NCI-H510A treated with DMSO at 0.1 percent for 48 hours (cell line): ENCODE measurements at regions not wholly inside any gene's neighbourhood (a gene's known extent, or its start where the extent isn't known, plus 50 kb on each side); places are given as distances from the start of the nearest gene placed in this dataset.

Experiments used
- DNase-seq: peaks from one replicate; lab custom pipeline; 2025; lab: John Stamatoyannopoulos, UW

DNA sequence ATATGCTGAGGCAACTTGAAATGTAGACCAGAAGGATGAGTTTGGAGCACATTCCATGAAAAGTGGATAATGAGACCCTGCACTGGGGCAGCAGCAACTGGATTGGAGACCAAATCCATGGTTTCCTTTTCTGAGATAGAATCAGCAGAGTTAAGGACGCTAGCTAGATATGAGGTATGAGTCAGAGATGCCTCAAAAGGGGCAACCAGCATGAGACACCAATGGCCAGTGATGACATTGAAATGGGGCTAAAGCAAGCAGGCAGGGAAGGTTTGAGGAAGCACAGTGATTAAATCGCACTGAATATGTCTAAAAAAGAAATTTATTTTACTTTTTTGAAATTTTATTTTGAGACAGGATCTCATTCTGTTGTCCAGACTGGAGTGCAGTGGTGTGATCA, 802.4 kb downstream of the TFAP2A start:
- no peak for DNase-seq

DNA sequence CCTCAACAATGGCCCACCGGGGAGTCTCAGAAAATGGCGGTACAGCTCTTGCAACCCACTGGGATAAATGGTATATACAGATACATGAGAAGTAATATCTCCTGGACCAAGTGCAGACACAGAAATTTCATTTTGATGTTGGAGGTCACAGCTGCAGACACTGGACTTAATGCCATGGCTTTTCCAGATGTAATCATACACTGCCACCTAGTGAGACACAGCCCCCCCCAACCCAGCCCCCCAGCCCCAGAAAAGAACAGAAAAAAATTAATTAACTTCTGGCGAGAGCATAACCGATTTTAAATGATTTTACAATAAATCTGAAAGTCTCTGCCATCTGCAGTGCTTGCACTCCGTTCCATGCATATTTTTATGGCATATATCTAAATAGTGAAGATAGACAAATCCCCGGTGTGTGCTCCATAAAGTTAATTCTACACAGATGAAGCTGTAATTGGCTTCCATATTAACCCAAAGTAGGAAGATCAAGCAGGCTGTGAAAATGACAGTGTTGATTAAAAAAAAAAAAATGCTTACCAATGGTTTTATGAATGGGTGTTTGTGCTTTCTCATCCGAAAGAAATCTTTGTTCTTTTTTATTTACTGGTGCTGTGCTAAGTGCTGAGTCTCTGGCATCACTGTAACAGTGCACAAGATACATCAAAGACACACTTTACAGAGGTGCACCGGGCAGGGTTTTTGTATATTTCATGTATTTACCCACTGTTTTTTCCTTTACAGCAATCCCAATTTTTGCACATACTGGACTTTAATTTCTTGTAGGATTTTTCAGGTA, 804.1 kb downstream of the TFAP2A start:
- DNase-seq: no peak

DNA sequence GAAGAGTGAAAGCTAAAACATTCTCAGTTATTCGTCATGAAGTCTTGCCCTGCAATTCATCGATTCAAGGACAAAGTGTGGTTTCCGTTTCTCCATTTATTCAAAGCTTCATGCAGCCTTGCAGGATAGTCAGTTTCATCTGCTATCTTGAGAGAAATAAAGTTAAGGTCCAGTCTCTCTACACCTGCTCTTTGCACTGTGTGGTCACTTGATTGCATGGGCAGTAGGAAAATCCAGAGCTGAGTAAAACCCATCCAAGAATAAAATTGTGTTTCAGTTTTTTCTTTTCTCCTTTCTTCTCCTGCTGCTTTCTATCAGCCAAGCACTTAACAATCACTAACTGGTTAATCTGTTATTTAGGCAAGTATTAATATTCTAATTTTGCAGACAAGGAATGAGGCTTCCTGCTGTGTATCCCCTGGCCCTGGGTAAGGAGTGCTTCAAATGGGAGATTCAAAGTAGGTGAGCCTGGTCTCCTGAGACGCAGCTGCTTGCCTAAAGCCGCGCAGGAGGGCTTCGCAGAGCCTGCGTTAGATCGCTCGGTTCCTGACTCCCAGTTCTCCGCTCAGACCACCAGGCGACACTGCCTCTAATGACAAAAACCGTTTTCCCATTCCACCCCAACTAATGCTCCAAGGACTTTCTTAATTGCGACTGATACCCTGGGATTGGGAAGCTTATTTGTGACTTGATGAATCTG, 808.3 kb downstream of the TFAP2A start:
- DNase-seq: no peak

DNA sequence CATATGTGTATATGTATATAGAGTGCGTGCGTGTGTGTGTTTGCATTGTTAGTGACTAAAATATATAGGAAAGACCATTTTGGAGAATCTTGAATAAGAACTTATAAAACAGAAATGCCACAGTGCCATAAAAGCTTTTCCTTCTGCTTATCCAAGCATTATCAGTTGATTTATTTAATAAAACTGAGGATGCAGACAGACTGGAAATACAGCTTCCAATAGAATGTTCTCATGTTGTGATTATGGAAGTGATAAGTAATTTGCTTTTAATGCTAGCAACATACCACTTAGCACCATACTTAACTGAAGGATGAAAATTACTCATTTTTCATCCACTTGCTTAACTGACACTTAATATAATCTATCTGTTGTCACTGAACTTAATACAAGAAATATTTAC, 820.1 kb downstream of the TFAP2A start:
- no peak for DNase-seq

DNA sequence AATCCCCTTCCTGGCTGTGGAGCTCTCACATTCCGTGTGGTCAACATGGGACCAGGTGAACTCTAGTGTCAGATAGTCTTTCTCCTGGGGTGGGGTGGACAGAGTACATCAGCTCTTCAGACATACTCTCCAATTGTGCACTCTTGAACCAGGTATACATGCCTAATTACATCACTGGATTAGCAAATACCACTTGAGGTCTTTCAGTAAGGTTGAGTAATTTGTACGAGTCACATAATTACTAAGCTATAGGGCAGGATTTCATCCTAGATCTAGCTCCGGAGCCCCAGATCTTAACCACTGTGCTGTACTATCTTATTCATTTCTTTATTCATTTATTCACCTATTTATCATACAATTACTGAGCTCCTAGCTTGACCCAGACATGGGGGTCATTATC, 821.3 kb downstream of the TFAP2A start:
- no peak for DNase-seq

DNA sequence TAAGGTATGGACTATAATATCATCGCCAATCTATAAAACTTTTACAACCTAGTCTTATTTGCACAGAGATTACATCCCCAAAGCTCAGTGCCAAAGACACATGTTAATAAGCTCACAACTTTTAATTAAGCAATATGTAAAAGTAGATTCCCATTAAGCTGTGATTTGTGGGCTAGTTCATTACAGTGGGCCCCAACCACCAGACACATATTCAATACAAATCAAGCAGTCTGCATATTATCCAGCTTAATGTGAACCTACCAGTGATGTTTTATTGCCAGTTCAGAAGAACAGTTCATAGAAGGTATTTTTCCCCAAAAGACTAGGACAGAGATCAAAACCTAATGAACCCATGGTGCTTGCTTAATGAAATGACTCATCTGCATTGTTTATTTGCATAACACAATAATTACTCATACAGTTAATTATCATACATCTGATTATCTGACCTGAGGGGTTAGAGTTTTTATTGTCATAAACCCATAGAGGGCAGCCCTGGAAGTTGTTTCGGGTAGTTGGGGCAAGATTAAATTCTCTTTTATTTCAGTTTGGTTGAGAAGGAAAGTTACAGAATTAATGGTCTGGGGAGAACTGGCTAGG, 831.0 kb downstream of the TFAP2A start:
- DNase-seq: no peak

DNA sequence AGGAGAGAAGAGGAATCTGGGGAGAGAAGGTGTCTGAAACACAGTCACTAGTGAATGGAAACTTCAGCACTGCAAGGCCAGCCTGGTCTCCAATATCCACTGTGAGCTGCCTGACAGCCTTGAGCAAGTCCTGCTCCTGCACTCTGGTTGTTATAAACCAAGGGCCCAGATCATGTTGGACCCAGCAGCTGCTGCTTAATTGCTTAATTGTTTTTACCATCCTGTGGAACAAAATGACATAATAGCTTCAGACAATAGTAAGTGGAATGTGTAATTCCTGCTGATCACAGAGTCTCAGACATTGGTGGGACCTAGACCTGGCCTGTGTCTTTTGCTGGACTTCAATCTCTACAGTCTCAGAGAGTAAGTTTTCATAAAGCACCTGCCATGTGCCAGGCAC, 833.7 kb downstream of the TFAP2A start:
- DNase-seq: no peak

DNA sequence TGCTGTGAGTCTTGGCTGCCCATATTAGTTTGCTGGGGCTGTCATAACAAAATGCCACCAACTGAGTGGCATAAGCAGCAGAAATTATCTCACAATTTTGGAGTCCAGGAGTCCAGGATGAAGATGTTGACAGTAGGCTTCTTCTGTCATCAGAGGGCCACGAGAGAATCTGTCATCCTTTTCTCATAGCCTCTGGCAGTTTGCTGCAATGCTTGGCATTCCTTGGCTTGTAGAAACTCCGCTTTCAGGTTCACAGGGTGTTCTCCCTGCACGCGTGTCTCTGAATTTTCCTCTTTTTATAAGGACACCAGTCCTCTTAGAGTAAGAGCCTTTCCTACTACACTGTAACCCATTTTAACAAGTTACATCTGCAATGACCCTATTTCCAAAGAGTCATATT, 838.4 kb downstream of the TFAP2A start:
- no peak for DNase-seq

DNA sequence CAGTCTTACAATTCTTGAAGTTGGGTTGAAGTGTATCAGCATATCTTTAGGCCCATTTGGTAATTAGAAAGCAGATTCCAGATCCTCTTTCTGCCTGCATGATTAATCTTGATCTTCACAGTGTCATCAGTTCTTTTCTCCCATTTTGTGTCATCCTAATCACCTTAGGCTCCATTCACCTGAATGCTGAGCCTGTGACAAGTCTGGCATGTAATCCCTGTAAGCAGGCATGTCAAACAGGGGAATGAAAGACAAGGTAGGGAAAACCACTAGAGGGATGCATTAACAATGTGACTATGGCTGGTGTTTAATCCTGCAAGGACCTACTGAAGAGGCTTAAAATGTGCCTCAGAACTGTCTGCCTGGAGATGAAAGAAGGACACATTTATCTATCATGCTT, 848.8 kb downstream of the TFAP2A start:
- no peak for DNase-seq

DNA sequence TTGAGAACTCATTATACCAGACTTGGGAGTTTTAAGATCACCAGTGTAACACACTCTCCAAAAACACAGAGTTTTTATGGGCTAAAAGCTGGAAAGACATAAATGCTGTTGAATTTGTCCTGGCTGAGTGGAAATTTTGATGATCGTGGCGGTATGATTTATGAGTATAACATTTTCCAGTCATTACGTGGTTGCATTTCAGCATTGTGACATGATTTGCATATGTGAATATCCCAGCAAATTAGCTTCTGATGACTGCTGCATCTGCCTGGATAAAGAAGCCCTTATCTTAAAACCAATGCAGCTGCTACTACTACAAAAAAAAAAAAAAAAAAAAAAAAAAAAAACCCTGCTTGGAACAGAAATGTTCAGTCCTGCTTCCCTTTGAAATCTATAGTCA, 850.9 kb downstream of the TFAP2A start:
- no peak for DNase-seq

DNA sequence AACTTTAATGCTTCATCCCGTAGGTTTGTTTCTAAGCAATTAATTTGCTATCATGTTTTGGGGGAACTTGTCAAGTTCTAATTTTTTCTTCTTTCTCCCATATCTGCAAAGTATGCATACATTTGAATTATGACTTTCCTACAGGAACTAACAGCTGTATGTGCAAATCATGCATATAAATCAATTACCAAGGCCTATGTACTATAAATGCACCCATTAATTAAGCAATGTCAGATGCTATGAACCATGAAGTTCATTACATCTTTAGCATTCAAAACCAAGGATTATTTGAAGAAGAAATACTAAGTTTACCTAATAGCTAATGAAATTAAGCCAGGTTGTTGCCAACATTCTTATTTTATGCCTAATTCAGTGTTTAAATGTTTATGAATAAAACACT, 851.3 kb downstream of the TFAP2A start:
- DNase-seq: no peak

DNA sequence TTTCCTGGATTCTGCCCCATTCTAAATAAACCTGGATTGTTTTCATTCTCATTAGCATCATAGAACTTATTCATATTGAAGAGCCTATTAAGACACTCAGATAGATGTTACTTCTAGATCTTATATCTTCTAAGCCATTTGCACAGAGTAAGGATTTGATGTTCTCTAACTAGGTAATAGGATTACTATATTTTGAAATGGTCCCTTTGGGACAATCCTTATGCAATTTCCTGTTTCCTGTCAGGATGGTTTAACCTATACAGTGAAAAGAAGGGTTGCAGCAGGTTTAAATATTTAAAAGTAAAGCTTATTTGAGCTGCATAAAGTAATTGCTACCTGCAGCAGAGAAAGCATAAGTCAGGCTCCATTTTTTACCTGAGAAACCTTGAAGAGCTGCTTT, 860.1 kb downstream of the TFAP2A start:
- DNase-seq: no peak

DNA sequence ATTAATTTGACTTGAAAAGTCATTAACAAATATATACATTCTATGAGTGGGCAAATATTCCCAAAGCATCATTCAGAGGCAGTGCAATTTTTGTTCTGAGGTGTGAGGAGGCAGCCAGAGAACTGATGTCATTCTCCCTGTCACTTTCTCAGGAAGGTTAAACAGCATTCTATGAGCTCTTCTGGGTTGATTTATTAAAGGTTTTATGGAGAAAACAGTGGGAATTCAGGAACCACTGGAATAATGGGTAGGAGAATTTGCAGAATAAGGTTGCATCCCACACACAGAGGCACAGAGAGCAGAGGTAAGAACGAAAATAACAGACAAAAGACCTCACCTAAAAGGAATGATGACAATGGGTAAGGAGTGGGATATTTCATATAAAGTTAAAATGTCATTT, 860.6 kb downstream of the TFAP2A start:
- DNase-seq: no peak

DNA sequence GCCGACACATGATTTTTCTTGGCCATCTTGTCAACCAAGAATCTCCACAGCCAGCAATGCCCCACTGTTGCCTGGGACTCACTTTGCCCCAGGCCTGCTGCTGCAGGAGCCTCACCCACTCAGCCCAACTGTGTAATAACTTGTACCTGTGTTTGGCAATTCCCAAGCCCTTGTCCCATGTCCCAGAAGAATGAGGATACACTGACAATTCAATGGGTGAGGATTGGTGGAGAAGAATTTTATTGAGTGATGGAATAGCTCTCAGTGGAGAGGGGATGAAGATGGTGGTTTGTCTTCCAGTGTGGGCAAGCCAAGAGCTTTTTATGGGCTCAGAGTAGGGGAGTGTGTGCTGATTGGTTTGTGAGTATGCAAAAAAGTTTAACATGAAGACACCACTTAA, 861.9 kb downstream of the TFAP2A start:
- no peak for DNase-seq

DNA sequence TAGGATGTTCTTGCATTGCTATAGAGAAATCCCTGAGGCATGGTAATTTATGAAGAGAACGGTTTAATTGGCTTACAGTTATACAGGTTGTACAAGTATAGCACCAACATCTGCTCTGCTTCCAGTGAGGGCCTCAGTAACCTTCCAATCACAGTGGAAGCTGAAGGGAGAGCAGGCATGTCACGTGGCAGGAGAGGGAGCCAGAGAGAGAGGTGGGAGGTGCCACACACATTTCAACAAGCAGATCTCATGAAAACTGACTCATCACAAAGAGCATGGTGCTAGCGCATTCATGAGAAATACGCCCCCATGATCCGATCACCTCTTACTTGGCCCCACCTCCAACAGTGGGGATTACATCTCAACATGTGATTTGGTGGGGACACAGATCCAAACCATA, 871.2 kb downstream of the TFAP2A start:
- DNase-seq: no peak

DNA sequence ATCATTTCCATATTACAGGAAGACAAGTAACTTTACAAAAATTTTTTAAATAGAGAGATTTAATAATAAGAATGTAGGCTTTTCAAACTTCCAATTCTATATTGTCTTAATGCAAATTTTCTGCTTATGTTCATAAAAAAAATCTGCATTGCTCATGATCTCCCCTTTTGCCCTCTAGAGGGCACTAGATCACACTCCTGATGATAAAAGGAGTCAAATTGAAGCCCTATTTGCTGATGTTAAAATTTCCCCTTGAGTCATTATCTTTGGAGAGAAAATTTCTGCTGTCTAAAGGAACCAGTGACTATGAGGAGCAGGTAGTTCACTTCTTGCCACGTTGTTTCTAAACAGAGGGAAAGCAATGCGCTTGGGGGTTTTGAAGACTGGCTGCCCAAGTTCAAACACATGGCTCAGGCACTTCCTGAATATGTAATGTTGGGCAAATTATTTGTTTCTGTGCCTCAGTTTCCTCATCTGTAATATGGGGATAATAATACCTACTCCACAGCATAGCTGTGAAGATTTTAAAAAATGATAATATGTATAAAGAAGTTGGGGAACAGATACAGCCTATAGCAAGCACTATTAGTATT, 874.2 kb downstream of the TFAP2A start:
- peak; percentile 0 for DNase-seq

DNA sequence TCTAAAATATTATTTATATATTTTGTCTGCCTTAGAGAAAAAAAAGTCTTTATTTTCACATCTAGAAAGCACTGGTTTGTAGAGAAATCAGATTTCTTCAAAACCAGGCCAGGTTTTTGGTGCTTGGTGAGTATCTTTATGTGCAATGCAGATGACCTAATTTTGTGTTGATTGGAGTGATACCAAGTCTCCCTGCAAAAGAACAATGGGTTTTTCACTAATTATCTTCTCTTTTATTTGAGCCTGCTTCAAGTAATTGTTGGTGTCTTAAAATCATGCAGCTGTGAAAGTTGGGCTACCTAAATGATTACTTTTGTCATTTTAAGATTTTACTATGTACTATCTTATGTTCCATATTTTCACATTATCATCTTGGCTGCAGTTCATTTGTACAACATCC, 874.7 kb downstream of the TFAP2A start:
- DNase-seq: no peak

DNA sequence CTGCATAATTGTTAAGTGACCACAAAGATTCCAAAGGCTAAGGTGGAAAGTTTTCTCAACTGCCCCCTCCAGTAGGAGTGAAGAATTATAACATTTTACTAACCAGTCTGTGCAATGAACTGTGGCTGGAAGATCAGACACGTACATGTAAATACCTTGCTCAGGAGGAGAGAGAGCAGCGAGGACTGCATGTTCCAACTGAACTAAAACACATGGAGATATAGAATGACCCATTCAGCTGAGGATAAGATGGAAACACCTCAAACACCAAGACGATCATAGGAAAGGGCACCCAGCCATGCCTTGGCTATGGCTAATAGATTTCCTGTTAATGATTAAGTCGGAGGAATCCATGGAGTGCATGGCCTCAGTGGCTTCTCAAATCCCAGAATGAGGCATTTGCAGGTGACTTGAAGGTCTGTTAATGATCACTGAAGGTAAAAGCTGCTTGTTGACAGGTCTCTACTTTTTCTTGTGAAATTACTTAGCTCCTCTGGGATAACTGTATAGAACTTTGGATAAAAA, 875.6 kb downstream of the TFAP2A start:
- DNase-seq: no peak

DNA sequence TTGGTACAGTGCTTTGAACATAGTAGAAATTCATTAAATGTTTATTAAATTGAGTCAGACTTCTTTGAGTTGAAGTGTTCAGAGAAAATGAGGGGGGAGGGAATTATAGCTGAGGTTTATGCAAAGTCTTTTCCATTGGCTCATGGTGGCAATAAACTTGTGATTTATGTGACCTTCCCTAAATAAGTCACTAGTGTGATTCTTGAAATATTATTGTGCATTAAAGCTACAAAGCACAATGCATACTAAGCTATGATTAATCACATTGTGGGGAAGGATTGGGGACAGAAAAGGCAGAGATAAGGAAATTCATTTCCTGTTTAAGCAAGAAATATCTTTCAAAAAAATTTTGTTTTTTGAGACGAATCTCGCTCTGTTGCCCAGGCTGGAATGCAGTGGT, 877.5 kb downstream of the TFAP2A start:
- no peak for DNase-seq

DNA sequence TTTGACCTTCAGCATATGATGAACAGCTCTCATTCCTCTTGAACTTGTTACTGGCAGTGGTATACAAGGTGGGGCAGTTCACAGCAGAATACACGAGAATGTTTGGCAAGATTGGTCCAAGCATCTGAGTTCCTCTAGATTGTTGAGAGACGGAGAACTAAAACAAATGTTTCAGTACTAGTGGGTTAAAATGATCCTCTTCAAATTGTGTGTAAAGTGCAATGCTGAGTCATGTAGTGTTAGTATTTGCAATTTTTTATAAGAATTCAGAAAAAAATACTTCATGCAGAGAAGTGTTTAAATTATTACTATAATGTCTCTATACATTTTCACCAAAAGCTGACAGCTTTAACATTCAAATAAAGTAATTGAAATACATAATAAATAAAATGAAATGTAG, 879.8 kb downstream of the TFAP2A start:
- DNase-seq: no peak

DNA sequence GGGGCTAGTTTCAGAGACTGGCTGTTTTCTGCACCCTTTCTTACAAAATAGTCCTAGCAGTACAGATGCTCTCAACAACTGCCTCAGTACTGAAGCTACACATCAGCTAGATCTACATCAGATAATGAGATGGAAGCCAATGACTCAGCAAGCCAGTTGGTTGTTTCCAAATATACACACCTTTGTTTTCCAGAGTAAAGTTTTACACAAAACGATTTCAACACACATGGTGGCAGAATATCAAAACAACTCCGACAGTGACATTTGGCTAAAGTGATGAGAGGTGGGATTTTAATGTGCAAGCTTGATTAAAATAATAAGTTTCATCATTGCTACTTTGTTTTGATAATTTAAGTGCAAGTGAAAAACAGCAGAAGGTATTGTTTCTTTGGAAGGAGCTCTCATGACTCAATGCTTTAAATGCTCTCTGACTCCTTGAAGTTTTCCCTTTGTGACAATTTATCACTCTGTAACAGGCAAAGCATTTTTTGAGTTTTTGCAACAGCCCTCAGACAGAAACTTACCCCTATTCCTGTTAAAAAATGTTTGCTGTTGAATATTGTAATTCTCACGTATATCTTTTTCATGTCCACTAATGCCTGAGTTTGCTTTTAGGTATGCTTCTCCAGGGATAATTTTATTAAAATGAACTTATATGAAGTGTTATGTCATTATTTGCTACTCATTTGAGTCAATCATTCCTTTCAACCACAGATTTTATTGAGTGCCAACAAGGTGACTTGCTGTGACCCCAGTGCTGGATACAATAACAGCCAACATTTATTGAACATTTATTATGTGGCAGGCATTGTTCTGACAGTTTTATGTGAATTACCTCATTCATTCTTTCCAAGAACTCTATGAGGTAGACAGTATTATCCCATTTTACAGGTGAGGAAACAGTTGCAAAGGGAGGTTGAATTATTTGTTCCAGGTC, 882.0 kb downstream of the TFAP2A start:
- DNase-seq: no peak
